Motor neuron (in vitro differentiated cells): ENCODE measurements at regions not wholly inside any gene's neighbourhood (a gene's known extent, or its start where the extent isn't known, plus 50 kb on each side); places are given as distances from the start of the nearest gene placed in this dataset.

Source experiments
- ATAC-seq, 8 experiments: fragments of 200-7000 bp; cut with Tn5 transposase; replicated peaks in 6 of 8; 2 replicates each; pipeline ENCODE4 v1.8.0; 2021; ENCODE audit warnings: mild to moderate bottlenecking in 8 of 8, moderate library complexity in 8 of 8
- H3K27ac ChIP-seq, 2 donors: fragments of 250-450 bp; sonication (Bioruptor Pico); 2 replicates each; pipeline ENCODE4 v1.9.0; 2021; ENCODE audit warnings: antibody characterized with exemption in 2 of 2, mild to moderate bottlenecking in 2 of 2, moderate library complexity in 1 of 2
- H3K4me1 ChIP-seq, 2 donors: fragments of 250-450 bp; sonication (Bioruptor Pico); replicated peaks in 1 of 2; 2 replicates each; pipeline ENCODE4 v1.6.1; 2021; ENCODE audit warnings: antibody characterized with exemption in 2 of 2, mild to moderate bottlenecking in 2 of 2, moderate library complexity in 1 of 2
- H3K4me3 ChIP-seq, 5 donors: fragments of 250-450 bp; sonication (Bioruptor Pico); 2 replicates each; pipeline ENCODE4 v1.9.0; 2021; ENCODE audit warnings: antibody characterized with exemption in 5 of 5, mild to moderate bottlenecking in 5 of 5, moderate library complexity in 4 of 5
- WGBS, 10 experiments: fragments of 450-650 bp; shearing (Covaris generic); methylation state at CpG; one replicate each; pipeline ENCODE4 v1.0.0; 2022; 5-methylcytosine and 5-hydroxymethylcytosine counted together
- in situ Hi-C, 9 experiments: fragments of 400-800 bp; cut with MboI; loops; one replicate each; pipeline ENCODE4 v1.15.0; 2021; ENCODE audit warnings: low sequenced_read_pairs in 9 of 9, low pct_unique_long_range_greater_than_20kb in 2 of 9; ENCODE audit not compliant: unreplicated experiment in 9 of 9

DNA sequence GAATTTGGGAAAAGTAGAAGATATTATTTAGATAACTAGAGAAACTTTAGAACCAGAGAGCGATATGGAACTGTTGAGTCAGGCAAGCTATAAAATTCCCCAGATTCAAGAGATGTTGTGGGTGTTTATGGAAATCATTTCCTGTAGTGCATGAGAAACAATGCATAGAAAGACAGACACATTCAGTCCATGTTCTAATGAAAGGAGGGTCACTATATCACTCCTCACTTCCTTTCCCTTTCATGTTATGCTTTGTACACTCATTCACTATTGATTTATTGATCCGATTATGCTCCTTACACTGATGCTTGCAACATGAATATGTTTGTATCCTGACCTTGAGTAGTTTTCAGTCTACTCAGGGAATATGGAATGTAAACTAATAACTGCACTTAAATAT is 1459.9 kb upstream of the ALCAM start:
- Histone ChIP-seq H3K4me1 (peaks cover 0 to 3% of the 10 kb centered on the region in 2 donors), H3K4me3 (no peak overlapping the region), H3K27ac (no peak overlapping the region)
- 4 to 100% (median 76%) methylated on average over 1 to 2 of the region's 2 CpGs; no CpG with 5 or more reads in 2 of the 10 experiments for WGBS, 10 experiments
- in situ Hi-C loops: no loop called here
- ATAC-seq: no peak

DNA sequence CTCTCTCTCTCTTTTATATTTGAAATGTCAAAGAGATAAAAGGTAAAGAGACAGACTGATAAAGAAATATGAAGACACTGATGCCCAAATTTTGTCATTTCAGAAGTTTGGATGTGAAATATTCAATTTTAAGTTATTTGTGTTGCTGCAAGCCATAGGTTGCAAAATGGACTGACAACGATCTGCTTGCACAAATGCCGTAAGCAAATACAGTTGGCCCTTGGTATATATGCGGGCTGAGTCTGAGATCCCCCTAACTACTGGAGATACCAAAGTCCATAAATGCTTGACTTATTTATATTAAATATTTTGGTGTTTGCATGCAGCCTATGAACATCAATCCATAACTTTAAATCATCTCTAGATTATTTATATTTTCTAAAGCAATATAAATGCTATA is 1459.1 kb upstream of the ALCAM start:
- in situ Hi-C loops: no loop called here
- H3K4me1 ChIP-seq: peaks cover 0 to 3% of the 10 kb centered on the region in 2 donors
- H3K27ac ChIP-seq: no peak overlapping the region
- ATAC-seq: no peak
- no peak overlapping the region for H3K4me3 ChIP-seq
- WGBS, 10 experiments: 0 to 100% (median 88%) methylated on average over 2 to 3 of the region's 3 CpGs; no CpG with 5 or more reads in 3 of the 10 experiments

DNA sequence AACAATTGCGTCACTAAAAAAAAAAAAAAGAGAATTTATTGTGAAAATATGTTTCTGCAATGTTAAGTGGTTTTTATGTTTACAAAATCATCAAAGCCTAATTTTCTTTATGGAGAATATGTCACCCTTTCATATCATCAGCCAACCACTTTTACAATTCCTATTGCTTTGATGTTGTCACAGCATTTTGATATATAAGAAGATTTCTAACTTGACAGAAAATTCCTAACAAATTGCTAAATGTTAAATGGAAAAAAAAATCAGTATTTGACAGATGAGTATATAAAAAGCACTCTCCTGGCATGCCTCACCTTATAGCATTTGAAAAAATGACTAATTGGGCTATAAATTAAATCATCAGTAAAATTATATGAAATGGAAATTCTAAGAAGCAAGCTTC is 1457.3 kb upstream of the ALCAM start:
- Histone ChIP-seq H3K27ac (no peak overlapping the region), H3K4me1 (peaks cover 0 to 3% of the 10 kb centered on the region in 2 donors), H3K4me3 (no peak overlapping the region)
- 10 to 100% (median 86%) methylated on average over 1 of the region's 1 CpG for WGBS, 10 experiments
- in situ Hi-C loops: no loop called here
- ATAC-seq: peak in 1 of 8 experiments; percentile 24

DNA sequence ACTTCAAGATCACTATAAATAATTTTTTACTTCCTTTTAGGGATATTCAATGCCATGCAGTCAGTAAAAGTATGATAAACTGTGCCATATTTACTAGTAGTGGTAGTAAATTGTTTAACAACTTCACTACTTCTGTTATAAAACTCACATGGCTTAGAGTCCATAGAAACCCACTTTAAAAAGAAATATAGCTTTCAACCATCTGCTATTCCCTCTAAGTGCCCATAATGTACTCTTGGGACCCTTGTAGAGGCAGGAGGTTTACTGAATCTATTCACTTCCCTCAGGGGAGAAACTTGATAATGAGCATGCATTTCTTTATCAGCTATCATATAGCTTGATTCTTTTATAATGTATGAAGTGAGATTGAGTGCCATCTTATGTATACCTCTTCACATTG is 1448.4 kb upstream of the ALCAM start:
- no peak for ATAC-seq
- H3K4me1 ChIP-seq: no peaks in the 10 kb centered on the region
- in situ Hi-C loops: no loop called here
- no peak overlapping the region for H3K4me3 ChIP-seq
- no peak overlapping the region for H3K27ac ChIP-seq

DNA sequence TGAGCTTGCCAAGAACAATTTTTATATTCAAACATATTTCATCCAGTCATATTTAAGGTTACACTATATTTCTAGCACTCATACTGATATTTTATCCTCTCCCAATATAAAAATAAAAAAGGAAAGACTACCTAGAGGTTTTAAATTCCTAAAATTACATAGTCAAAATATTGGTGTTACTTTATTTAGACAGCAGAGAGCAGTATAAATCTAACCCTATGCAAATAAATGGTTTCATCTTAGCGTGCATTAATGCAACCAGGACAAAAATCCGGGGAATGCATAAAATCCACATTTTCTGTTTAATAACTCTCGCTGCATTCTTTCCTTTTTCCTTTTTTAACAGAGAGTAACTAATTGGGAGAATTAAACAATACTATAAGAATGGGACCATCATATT is 1447.4 kb upstream of the ALCAM start:
- Histone ChIP-seq H3K4me1 (no peaks in the 10 kb centered on the region), H3K27ac (no peak overlapping the region), H3K4me3 (no peak overlapping the region)
- WGBS, 10 experiments: 9 to 100% (median 67%) methylated on average over 1 to 3 of the region's 3 CpGs
- in situ Hi-C loops: no loop called here
- ATAC-seq: no peak

DNA sequence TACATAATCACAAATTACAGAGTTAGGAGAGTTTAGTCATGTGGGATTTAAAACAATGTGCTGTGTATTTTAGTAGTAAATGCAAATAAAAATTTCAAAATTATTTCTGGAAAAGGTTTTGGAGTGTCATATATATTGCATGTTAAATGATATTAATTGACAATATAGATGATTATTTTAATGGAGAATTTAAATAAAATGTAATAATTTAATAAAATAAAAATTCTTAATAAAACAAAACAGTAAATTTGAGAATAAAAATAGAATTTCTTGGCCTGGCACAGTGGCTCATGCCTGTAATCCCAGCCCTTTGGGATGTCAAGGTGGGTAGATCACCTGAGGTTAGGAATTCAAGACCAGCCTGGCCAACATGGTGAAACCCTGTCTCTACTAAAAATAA is 1442.8 kb upstream of the ALCAM start:
- Histone ChIP-seq H3K4me3 (no peak overlapping the region), H3K4me1 (no peaks in the 10 kb centered on the region), H3K27ac (no peak overlapping the region)
- in situ Hi-C loops: no loop called here
- ATAC-seq: no peak

DNA sequence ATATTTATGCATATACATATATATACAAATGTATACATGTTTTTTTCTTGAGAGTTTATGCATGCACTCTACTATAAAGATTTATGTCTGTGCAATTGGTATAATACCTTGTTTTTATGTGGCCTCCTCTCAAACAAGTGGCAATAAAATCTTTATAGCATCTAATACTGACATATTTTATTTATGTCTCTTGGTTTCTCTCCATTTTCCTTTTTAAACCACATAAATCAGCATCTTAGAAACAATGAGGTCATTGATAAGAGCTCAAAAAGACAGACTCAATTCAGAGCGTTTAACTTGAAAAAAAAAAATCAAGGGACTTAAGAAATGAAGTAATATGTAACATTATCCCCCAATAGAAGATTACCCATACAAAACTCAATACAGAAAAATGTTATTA is 1442.2 kb upstream of the ALCAM start:
- in situ Hi-C loops: no loop called here
- WGBS, 10 experiments: 23 to 91% (median 42%) methylated on average over 1 of the region's 1 CpG; no CpG with 5 or more reads in 4 of the 10 experiments
- no peak overlapping the region for H3K4me3 ChIP-seq

DNA sequence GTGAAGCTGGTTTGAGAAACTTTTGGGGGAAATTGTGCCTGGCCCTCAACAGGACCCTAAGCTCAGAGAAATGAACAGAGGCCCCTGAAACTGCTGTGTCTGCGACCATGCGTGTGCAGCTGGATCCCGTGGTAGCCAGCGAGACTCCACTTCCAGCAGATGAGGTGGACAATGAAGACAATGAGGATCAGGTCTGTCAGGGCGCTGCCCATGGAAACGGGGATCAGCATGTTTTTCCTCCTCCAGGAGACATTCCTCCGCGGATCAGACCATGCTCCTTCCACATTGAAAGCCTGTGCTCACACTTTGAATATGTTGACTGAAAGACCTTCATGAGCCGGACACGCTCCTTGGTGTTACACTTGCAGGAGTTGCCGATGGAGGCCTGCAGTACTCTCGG is 1439.8 kb upstream of the ALCAM start:
- Histone ChIP-seq H3K4me1 (no peaks in the 10 kb centered on the region), H3K27ac (no peak overlapping the region), H3K4me3 (no peak overlapping the region)
- no peak for ATAC-seq
- 23 to 100% (median 90%) methylated on average over 2 to 11 of the region's 12 CpGs; no CpG with 5 or more reads in 3 of the 10 experiments for WGBS, 10 experiments
- in situ Hi-C loops: no loop called here

More for the DNA sequence above, 1442.2 kb upstream of the ALCAM start:
- Histone ChIP-seq H3K4me1 (no peaks in the 10 kb centered on the region), H3K27ac (no peak overlapping the region)
- ATAC-seq: peak in 3 of 8 experiments; percentile 22 to 73 (median 62)

DNA sequence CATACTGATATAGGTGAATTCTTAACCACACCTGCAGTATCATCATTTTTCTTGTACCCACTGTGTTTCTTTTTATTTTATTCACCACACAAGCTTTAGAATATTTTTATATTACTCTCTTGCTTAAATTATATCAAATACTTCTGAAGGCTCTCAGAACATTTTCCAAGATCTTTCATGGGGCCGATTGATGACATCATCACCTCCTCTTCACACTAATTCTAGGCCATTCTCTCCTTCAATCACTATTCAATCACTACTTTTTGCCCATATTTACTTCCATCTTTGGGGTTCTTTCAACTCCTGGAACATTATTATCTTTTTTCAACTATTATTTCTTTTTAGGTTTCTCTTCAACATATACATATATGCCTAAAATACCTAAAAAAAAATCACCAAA is 1438.8 kb upstream of the ALCAM start:
- ATAC-seq: no peak
- Histone ChIP-seq H3K4me3 (no peak overlapping the region), H3K4me1 (no peaks in the 10 kb centered on the region), H3K27ac (no peak overlapping the region)
- in situ Hi-C loops: no loop called here
- WGBS, 10 experiments: 0 to 100% (median 83%) methylated on average over 1 of the region's 1 CpG; no CpG with 5 or more reads in 1 of the 10 experiments

DNA sequence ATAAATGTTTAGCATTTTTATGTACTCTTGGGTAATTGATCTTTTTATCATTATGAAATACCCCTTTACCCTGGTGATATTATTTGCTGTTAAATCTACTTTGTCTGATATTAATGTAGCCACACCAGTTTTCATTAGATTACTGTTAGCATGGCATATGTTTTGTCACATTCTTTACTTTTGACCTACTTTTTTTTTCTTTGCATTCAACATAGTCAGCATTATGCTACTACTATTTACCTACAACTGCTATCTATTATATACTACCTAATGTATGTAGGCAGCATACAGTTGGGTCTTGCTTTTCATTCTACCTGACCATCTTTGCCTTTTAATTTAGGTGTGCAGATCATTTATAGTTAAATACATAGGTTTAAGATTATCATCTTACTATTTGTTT is 1429.6 kb upstream of the ALCAM start:
- in situ Hi-C loops: no loop called here
- Histone ChIP-seq H3K4me1 (no peaks in the 10 kb centered on the region), H3K27ac (no peak overlapping the region), H3K4me3 (no peak overlapping the region)
- no peak for ATAC-seq

DNA sequence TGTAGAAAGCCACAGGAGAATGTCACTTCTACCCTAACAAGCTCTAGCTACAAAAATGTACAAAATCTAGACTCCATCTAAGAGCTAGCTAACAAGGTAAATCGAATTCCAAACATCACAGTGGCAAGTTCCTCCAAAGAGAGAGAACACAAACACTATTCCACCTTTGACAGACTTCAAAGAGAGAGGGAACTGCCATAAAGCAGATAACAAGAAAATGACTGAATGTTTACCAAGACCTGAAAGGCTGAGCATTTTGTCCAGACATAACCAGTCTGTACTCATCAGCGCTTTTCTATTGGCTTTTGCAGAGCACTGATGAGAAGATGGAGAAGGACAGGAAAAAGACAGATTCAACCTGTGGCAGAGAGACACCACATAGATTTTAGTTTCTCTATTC is 1419.6 kb upstream of the ALCAM start:
- Histone ChIP-seq H3K4me3 (no peak overlapping the region), H3K4me1 (no peaks in the 10 kb centered on the region), H3K27ac (no peak overlapping the region)
- ATAC-seq: no peak
- WGBS, 10 experiments: 0 to 100% (median 55%) methylated on average over 1 to 2 of the region's 2 CpGs; no CpG with 5 or more reads in 2 of the 10 experiments
- in situ Hi-C loops: no loop called here

DNA sequence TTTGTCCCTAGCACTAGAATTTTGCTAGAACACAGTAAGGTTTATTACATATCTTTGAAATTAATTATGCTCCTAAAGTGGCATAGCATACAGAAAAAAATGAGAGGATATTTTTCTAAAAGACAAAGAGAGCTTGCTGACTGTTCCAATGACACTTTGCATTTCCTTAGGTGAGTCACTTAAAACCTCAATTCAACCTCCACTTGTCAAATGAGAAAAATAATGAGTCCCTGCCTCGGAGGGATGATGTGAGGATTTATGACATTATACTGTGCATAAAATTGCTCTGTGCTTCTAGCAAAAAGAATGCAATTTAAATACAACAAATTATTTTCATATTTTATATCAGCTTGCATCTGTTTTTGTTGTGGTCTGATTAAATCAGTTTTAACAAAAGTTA is 1417.0 kb upstream of the ALCAM start:
- H3K27ac ChIP-seq: no peak overlapping the region
- H3K4me3 ChIP-seq: no peak overlapping the region
- in situ Hi-C loops: no loop called here
- ATAC-seq: peak in 4 of 8 experiments; percentile 46 to 69 (median 54)
- 0 to 56% (median 13%) methylated on average over 1 of the region's 1 CpG for WGBS, 10 experiments
- H3K4me1 ChIP-seq: no peaks in the 10 kb centered on the region

DNA sequence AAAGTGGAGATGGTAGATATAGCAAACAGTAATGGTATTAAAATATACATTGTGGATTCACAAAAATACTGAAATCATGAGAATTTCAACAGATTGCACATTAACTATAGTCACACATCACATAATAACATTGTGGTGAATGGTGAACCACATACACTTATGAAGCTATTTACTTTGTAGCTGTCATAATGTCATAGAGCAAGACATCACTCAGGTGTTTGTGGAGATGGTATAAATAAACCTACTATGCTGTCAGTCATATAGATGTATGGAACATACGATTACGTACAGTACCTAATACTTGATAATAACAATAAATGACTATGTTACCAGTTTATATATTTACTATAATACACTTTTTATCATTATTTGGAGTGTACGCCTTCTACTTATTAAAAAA is 1416.0 kb upstream of the ALCAM start:
- WGBS, 10 experiments: 17 to 100% (median 69%) methylated on average over 1 to 3 of the region's 3 CpGs; no CpG with 5 or more reads in 1 of the 10 experiments
- ATAC-seq: no peak
- Histone ChIP-seq H3K4me3 (no peak overlapping the region), H3K27ac (no peak overlapping the region), H3K4me1 (no peaks in the 10 kb centered on the region)
- in situ Hi-C loops: no loop called here

DNA sequence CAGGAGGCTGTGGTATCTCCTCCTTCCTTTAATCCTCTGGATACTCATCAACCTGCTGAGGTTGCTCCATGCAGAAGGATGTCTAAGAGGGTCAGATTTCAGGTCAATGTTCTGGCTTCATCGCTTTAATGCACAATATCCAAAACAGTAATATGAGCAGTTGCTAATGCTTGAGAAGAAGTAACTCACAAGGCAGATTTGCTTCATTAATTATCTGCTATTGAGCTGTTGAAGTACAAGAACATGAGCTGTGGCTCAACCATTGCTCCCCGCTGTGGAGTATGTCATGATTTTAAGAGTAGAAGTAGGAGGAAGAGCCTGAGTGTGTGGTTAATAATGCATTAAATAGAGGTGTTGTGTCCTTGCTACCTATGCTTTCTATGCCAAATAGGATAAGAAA is 1412.9 kb upstream of the ALCAM start:
- Histone ChIP-seq H3K27ac (no peak overlapping the region), H3K4me1 (no peaks in the 10 kb centered on the region), H3K4me3 (no peak overlapping the region)
- in situ Hi-C loops: no loop called here
- ATAC-seq: no peak
- WGBS, 10 experiments: 21 to 100% (median 89%) methylated on average over 2 of the region's 2 CpGs; no CpG with 5 or more reads in 2 of the 10 experiments

DNA sequence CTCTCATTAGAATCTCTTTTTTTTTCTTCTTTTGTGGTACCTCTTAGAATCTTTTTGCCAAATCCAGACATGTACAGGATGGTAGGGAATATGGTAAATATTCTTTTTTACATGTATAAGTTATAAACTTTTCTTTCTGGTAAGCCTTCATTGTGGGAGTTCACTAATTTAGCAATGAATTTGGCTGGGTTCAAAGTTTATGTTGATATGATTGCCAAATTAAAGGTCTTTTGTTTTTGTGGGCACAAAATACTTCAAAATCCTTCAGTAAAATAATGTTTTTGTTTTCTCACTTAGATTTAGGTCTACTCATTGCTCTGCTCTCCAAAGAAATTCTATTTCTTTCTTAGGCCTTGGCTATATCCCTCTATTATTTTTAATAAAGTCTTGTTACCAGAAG is 1405.9 kb upstream of the ALCAM start:
- no peak overlapping the region for H3K4me3 ChIP-seq
- H3K27ac ChIP-seq: no peak overlapping the region
- in situ Hi-C loops: no loop called here
- H3K4me1 ChIP-seq: no peaks in the 10 kb centered on the region
- no peak for ATAC-seq
